ENCODE measurements at regions not wholly inside any gene's neighbourhood (a gene's known extent, or its start where the extent isn't known, plus 50 kb on each side); places are given as distances from the start of the nearest gene placed in this dataset.

GRCh38 chr14:104477666-104478380 is 101.7 kb upstream of the C14orf180 start:
- TF ChIP-seq ZNF426 (tag by site-specific recombination; IDR thresholded peaks at IDR 0.05): no peak
- TF ChIP-seq HOXD13 (CRISPR knock-in tag; IDR thresholded peaks at IDR 0.05; ENCODE audit: borderline replicate concordance): no peak
- TF ChIP-seq, protein P1, sequence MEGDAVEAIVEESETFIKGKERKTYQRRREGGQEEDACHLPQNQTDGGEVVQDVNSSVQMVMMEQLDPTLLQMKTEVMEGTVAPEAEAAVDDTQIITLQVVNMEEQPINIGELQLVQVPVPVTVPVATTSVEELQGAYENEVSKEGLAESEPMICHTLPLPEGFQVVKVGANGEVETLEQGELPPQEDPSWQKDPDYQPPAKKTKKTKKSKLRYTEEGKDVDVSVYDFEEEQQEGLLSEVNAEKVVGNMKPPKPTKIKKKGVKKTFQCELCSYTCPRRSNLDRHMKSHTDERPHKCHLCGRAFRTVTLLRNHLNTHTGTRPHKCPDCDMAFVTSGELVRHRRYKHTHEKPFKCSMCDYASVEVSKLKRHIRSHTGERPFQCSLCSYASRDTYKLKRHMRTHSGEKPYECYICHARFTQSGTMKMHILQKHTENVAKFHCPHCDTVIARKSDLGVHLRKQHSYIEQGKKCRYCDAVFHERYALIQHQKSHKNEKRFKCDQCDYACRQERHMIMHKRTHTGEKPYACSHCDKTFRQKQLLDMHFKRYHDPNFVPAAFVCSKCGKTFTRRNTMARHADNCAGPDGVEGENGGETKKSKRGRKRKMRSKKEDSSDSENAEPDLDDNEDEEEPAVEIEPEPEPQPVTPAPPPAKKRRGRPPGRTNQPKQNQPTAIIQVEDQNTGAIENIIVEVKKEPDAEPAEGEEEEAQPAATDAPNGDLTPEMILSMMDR (tag by site-specific recombination; IDR thresholded peaks at IDR 0.05): no peak
- TF ChIP-seq ZNF514 (tag by site-specific recombination; IDR thresholded peaks at IDR 0.05): no peak

All from HEK293 (cell line).